ENCODE measurements at regions not wholly inside any gene's neighbourhood (a gene's known extent, or its start where the extent isn't known, plus 50 kb on each side); places are given as distances from the start of the nearest gene placed in this dataset.
A peak's percentile ranks its signal among the peaks of the same experiment; 100 is the strongest.
"Not testable (repeated sequence)": the region's sequence is repeated elsewhere in the genome, so short reads cannot be mapped to it uniquely, and the experiment has no call there.

DNA sequence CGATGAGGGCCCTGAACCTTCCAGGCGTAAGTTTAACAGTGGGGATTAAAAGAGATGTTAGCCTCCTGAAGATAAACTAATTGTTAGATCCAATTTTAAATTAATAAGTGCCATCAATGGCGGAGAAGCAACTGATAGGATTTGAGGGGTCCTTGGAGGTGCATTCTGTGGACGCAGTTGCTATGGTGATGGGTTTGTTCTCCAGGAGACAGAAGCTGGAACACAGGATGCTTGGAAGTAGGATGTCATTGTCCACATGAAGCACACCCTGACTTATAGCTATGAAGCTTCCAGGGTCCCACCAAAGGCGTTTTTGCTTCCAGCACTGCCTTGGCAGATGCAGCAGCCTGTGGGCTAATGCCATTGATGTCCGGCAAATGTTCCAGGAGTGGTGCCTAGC lies 331.0 kb upstream of the IL12A start:
- DNase-seq (ENCODE audit: low read depth) = no peak

DNA sequence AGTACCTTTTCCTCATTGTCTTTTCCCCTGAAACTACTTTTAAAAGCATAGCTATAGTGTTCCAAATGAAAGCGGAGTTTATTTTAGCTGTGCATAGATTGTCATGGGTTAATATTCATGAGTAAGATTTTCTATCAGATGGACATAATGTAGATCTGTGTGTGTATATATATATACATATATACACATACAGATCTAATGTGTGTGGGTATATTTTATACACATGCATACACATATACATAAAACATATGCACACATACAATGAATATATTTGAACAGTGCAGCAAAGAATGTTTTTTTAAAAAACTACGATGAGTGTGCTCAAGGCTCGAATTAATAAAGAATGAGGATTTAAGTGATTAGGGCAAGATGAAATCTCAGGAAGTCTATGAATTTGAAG lies 328.3 kb upstream of the IL12A start:
- no peak for DNase-seq (ENCODE audit: low read depth)

DNA sequence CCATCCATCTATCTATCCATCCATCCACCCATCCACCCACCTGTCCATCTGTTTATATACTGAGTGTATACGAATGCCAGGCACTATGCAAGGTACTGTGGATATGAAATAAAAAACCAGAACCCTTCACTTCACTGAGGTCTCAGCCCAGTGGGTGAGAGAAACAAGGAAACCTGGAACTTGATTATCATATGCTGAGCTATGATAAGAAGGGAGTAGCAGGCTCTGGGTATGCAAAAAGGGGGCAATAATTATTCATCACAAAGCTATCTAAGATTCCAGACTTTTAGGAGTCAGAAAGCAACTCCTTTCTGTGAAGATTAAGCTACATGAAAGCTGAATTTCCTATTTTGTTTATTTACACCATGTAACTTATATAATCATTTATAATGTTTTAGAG lies 327.7 kb upstream of the IL12A start:
- no peak for DNase-seq (ENCODE audit: low read depth)

DNA sequence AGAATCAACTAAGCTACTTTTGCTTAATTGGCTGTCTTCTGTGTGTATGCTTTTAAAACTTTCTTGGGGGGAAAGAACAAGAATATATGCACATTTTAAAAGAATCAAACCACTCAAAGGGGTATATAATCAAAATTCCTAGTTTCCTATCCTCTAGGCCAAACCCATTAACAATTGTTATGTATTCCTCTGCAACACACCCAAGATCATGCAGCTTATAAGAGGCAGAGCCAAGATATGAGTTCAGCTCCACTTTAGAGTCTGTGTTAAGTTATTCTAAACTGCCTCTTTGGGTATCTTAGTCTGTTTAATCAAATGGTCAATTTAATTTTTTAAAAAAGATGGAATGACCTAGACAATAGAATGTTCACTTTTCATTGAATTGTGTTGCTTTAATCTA lies 326.1 kb upstream of the IL12A start:
- no peak for DNase-seq (ENCODE audit: low read depth)

DNA sequence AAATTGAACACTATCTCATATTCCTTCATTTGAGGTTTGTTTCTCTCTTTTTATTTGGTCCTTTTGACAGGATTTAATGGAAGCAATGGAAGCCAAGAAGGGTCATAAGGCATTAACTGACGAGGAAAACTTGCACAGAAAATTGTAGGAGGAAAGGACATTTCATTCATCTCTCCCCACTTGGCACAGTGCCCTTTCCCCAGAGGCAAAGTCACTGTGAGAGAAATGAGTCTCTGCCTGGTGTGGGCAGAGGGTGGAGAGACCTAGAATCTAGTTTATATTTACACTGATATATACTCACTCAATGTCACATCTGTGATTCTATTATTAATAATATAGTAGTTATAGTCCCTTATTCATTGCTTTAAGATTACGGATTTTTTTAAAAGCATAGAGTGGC lies 324.6 kb upstream of the IL12A start:
- no peak for DNase-seq (ENCODE audit: low read depth)

DNA sequence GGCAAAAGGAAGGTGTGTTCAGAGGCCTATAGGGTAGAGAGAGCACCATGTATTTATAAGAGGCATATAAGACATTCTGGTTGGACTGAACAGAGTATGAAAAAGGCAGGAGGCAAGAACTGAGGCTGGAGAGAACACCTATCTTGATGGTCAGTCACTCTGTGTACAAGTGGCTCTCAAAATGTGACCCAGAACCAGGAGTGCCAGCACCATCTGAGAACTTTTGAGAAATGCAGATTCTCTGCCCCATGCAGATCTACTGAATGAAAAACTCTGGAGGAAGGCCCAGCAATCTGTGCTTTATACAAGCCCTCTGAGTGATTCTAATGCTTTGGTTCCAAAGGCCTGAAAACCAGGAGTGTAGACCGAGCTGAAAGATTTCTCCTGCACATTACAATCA lies 324.0 kb upstream of the IL12A start:
- no peak for DNase-seq (ENCODE audit: low read depth)

DNA sequence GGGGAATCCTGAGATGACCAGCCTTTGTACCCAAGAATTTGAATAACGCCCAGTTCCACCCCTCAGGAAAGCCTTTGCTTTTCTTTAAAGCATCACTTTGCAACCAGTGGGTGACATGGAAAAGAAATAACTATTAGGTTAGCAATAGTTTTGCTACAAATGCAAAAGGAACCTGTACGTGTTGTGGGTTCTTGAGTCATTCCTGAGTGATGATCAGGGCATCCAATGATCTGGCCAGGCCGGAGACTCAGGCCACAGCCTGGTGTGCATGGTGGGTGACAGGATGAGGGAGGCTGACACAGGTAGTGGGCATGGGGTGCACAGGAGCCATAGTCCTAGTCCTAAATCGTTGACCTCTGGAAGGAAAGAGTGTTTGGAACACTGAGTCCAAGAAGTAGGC lies 321.4 kb upstream of the IL12A start:
- DNase-seq (ENCODE audit: low read depth) = no peak

DNA sequence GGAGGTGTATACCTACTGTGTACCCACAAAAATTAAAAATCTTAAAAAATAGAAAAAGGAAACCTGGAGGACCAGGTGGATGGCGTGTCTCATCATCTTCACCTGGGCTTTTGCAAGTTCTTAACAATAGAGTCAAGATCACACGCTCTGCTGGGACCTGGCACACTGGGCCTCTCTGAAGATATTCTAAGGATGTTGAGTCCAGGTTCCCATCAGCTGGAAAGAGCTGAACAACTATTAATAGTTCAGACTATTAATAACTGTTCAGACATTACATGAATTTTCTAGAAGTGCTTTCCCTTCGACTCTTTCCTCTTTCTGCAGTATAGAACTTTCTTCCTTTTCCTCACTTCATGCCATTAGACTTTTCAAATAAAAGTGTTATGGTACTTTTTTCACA lies 320.2 kb upstream of the IL12A start:
- DNase-seq (ENCODE audit: low read depth) = no peak

DNA sequence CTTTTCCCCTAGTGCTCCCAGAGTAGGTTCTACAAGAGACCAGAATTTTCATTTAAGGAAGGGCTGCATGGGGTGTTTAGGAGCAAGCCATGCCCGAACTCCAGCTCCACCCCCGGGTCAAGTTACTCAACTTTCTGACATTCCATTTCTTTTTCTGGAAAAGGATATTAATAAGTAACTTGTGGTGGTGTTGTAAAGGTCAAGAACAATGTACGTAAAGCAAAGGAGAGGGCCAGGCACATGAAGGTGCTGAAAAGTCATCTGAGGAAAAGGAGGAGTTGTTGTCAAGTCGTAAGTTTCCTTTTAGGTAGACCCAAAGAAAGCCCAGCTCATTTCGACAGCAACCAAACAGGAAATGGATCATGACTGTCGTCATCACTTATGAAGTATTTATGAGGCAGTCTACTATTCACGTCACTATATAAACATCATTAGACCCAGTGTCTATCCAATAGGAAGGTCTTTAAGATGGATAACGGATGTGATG lies 319.6 kb upstream of the IL12A start:
- DNase-seq (ENCODE audit: low read depth) = peak; percentile 8

DNA sequence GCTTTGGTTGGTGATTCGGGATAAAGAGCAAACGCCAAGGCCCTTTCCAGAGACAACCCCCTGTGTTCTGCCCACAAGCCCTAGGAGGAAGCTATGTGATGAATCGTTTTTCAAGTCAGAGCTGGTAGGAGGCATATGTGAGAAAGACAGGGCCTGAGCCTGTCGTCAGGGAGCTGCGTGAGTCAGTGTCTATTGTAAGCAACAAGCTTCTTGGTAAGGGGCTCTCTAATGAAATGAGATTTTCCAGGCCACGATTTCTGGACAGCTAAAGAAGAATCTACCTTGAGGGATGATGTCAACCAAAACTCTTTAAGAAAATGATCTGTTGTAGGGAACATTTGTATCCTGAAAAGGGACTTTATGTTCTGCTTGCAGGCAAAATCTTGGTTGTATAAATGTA lies 318.9 kb upstream of the IL12A start:
- DNase-seq (ENCODE audit: low read depth) = no peak

DNA sequence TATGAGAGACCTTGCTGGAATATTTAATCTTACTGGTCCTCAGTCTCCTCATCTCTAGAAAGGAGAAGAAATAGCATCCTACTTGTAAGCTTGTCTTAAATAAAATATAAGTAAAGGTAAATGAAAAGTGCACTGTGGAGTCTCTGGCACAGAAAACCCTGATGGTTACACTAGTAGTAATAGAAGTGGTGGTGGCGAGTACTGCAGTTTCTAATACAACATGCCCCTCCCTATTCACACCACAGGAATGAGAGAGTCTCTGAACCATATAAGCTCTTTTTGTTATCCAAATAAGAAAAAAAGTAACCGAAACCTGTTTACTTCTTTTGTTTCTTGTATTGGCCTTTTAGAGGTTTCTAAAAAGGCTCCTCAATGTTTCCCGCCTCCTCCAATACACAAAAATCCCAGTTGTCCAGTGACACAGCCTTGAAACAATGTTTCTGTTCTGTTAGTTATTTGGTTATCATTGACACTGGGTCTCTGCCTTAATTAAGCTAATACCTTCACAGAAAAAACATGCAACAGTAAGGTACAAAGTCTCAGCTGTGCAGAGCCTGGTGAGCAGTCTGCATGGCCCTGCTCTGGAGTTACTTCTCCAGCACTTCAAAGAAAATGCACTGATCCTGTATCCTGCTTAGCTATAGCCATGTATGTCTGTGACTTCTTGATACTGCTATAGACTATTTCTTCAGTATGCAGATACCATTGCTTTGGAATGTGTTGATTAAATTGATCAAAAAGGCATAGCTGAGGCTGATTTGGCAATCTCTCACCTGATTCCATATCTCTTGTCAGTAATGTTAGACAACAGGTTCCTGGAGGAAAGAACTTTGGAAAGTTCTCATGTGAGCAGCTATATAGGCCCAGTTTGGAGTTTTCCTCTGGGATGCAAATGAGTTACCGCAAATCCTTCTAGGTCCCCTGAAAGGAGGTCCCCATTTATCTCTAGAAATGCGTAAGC lies 315.6 kb upstream of the IL12A start:
- DNase-seq (ENCODE audit: low read depth) = no peak

DNA sequence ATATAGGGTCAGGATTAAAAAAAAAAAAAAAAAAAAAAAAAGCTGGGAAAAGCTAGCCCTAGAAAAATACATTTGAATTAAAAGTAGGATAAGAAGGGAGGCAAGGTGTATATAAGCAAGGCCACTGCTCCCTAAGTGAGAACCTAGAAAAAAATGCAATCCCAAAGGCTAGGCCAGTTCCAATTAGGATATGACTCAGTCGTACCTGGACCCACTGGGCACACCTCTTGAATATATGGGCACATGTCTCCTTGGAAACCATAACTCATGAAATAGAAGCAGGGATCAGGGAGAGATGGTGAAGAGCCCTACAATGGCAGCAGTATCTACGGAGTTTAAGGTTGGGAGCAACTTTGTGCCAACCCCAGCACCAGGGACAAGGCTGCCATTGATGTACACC lies 314.1 kb upstream of the IL12A start:
- no peak for DNase-seq (ENCODE audit: low read depth)

DNA sequence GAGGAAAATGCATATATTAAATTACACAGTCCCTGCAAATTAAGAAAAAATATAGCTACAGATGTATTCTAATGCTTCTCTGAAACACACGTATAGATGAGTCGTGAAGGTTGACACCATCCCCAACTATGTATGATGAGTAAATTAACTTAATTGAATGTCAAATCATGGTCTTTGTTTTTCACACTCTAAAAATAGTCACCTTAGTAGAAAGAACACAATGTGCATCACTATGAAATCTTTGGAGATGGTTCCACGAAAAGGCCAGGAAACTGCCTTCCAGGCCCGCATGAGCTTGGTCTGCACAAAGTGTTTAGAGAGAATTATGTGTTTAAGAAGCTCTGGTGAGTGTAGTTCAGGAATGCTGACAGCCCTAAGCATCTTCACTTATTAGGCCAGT lies 313.4 kb upstream of the IL12A start:
- no peak for DNase-seq (ENCODE audit: low read depth)

DNA sequence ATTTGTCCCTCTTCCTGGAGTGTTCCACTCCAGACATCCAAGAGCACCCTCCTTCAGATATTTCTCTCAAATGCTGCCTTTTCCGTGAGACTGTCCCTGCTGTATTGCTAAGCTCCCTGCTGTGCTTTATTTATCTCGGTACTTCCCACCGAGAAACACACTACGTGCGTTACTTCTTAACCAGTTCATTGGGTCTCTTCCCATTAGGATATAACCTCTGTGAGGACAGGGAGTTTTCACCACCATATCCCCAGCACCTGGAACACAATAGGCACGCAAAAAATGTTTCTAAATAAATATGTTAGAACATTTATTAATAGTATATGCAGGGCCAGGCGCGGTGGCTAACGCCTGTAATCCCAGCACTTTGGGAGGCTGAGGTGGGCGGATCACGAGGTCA lies 308.7 kb upstream of the IL12A start:
- no peak for DNase-seq (ENCODE audit: low read depth)

DNA sequence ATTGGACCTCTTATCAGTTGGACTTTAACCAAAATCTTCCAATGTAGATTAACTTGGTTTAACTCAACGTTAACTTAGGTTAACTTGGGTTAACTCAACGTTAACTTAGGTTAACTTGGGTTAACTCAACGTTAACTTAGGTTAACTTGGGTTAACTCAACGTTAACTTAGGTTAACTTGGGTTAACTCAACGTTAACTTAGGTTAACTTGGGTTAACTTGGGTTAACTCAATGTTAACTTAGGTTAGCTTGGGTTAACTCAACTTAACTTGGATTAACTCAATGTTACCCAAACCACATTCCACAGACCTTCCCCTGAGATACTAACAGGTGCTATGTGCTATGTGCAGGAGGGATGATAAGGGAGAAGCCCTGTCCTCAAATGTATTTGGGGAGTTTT lies 306.9 kb upstream of the IL12A start:
- DNase-seq (ENCODE audit: low read depth) = not testable (repeated sequence)

DNA sequence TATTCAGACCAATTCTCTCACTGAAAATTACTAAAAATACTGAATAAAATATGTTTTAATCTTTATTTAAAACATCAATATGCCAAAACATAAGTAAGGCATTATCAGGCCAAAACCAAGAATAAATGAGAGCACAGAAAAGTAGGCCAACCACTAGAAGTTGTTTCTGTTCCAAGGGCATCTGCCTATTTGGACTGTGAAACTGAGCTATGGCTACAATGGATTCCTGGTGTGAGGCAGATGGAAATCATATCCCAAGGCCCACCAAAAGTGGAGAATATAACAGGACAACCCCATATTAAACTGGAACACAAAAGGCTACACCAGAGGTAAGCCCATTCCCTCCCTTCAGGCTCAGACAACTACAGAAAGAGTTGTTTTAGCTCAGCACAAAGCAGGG lies 302.8 kb upstream of the IL12A start:
- no peak for DNase-seq (ENCODE audit: low read depth)

DNA sequence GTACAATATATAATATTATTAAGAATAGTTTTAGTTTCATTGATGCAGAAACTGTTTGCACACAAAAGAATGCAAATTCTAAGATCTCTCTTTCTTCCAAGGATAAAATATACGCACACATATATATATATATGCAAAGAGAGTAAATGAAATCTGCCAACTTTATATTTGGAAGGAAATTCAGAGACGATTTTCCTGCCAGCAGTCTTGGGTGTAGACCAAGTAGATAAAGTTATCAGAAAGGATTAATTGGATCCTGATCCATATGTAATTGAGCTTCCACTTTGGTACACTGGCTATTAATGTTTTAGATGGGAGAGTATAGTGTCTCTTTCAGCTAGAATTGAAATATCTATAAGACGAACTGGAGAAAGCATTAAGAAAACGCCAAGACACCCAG lies 295.4 kb upstream of the IL12A start:
- DNase-seq (ENCODE audit: low read depth) = no peak

DNA sequence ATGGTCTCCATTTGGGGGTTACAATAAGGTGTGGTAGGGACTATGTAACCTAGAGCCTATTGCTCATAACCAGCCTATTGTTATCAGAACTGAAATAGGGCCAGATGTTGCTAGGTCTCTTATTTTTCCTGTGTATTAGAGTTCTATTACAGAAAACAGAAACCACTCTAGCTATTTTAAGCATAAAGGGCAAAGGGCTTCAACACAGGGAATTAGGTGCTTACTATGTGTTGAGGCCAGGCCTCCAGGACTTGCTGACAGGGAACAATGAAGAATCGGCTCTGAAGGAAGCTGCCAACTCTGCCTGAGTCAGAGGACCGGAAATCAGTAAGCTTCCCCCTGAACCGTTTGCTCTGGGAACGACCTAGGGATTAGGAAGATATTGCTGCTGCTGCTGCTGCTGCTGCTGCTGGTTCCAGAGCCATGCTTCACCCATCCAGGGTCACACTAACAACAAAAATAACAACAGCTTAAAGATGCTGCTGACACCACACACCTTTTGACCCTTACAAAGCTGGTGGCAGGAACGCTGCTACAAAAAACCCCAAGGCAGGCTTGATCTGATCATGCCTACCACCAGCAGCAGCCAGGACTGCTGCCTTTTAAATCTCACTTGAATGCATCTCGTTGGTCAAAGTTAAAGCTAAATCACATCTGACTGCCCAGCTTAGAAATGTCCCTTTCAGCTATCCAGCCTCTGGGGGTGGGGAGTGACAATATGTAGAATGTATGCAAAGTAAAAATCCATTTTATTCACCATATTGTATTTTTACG lies 276.9 kb upstream of the IL12A start:
- DNase-seq (ENCODE audit: low read depth) = peak; percentile 85

DNA sequence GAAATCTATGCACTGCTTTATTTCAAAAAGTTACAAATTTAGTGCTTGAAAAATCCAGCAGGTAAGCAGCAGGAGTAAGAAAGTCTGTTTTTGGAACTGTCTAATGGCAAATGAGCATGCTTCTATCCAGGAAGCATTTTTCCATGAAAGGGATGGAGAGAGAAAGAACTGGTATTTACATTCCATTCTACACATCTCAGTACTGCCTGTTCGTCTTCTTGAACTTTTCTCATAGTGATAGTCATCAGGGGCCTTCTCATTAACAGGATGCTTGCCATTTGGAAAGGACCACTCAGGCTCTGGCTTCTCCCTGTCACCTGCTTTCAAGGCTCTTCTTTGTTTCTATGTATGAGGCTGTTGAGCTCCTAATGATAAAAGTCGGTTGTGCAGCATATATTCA lies 267.3 kb upstream of the IL12A start:
- no peak for DNase-seq (ENCODE audit: low read depth)

DNA sequence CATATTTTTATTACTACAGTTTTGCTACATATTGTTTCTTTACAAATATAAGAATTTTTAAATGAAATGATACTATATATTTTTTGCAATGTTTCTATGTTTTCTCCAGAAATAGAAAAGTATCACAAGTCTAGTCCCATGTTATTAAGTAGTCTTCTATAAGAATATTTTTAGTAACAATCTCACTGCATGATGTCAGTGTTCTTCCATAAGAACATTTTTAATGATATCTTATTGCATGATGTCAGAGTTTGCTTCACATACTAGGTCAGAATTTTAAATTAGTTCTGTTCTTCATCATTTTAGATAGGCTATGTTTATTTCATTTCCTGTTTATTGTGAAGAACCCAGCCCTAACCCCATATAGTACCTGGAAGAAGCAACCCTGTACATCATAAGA lies 265.3 kb upstream of the IL12A start:
- no peak for DNase-seq (ENCODE audit: low read depth)

DNA sequence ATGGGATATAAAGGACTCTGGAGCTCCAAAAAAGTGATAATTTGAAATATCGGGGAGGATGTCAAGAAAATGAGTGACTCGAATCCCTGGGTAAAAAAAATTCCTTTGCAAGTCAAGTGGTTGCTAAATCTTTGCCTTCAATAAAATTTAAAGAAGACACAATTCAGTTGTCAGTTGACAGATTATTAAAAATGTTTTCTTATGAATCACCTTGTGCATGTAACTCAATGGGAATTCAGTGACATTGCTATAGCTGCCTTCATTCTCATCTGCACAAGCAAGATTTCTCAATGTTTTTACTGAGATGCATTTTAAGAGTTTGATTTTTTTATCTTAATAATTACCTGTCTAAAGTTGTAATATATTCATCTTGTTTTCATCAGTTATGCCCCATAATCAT lies 264.0 kb upstream of the IL12A start:
- no peak for DNase-seq (ENCODE audit: low read depth)

DNA sequence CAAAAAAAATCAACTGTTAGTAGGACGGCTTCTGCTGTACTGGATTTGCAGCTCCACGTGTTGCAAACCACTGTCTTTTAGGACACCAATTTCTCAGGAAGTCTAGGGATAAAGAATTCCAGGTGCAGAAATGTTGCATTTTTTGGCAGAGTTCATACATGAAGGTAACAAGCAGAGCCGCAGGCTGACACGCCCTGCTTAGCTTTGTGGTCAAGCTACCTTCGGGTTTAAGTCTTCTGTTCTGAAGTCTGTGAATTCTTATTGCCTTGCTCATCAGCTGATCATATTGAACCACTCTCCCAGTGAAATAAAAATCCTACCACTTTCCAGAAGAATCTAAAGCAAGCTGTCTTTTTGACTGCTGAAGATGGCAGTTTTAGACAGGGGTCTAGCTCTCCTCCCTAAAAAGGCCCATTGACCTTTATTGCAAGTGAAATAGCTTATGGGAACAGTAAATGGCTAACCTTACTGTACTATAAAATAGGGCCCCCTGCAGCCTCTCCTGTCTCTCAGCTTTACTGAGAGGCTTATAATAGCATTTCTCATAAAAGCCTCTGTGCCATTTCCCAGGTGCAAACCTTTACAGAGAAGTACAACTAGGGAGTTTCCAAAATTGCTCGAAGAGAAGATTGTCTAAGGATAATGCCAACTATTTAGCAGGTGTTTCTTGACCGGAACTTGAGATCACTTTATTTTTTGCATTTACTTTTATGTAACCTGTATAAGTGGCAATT lies 262.2 kb upstream of the IL12A start:
- DNase-seq (ENCODE audit: low read depth) = no peak

DNA sequence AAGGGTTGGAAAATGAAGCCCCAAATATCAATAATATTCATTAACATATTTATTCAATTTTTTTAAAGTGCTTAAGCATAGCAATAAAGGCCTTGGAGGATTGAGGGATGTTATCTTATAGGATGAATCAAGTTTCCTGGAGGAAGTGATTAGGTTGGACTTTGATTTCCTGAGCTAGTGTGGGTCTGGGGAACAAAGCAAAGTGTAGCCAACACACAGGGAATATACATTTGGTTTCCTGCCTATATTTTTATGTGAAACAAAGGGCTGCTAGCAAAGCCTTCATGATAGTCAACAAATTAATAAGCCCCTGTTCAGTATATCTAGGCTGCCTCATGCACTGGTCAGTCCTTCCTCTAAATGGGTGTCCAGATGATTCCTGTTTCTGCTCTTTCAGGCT lies 261.1 kb upstream of the IL12A start:
- DNase-seq (ENCODE audit: low read depth) = no peak
